ENCODE measurements at regions not wholly inside any gene's neighbourhood (a gene's known extent, or its start where the extent isn't known, plus 50 kb on each side); places are given as distances from the start of the nearest gene placed in this dataset.

GRCh38 chr3:28703843-28704242 lies 355.2 kb upstream of the AZI2 start:
- no peak for DNase-seq (ENCODE audit: low read depth in 2 of 2)
- Histone ChIP-seq H2AFZ (ENCODE audit: low read length) (no peak overlapping the region), H3K4me3 (replicated peaks in 1 of 4; ENCODE audit: control extremely low read depth in 1 of 4, insufficient read depth in 1 of 4, low read depth in 3 of 4, low read length in 4 of 4) (no peak overlapping the region), H3K27me3 (ENCODE audit: control insufficient read depth, insufficient read depth, low read length) (no peaks in the 10 kb centered on the region), H3K36me3 (ENCODE audit: control insufficient read depth, insufficient read depth, low read length) (no peaks in the 10 kb centered on the region), H3K27ac (ENCODE audit: insufficient read depth, low read length) (no peak overlapping the region), H3K4me1 (ENCODE audit: control insufficient read depth, extremely low read depth, insufficient read depth, low read length) (no peaks in the 10 kb centered on the region), H3K9ac (ENCODE audit: insufficient read depth, low read length) (no peak overlapping the region), H4K20me1 (ENCODE audit: control insufficient read depth, extremely low read depth, insufficient read depth, low read length) (no peaks in the 10 kb centered on the region), H3K4me2 (ENCODE audit: extremely low read depth, insufficient read depth, low read length) (no peak overlapping the region), H3K9me3 (ENCODE audit: control insufficient read depth, insufficient read depth, low read depth, low read length) (no peaks in the 10 kb centered on the region), H3K79me2 (ENCODE audit: control insufficient read depth, insufficient read depth, low read length) (no peaks in the 10 kb centered on the region)
- TF ChIP-seq, protein P1, sequence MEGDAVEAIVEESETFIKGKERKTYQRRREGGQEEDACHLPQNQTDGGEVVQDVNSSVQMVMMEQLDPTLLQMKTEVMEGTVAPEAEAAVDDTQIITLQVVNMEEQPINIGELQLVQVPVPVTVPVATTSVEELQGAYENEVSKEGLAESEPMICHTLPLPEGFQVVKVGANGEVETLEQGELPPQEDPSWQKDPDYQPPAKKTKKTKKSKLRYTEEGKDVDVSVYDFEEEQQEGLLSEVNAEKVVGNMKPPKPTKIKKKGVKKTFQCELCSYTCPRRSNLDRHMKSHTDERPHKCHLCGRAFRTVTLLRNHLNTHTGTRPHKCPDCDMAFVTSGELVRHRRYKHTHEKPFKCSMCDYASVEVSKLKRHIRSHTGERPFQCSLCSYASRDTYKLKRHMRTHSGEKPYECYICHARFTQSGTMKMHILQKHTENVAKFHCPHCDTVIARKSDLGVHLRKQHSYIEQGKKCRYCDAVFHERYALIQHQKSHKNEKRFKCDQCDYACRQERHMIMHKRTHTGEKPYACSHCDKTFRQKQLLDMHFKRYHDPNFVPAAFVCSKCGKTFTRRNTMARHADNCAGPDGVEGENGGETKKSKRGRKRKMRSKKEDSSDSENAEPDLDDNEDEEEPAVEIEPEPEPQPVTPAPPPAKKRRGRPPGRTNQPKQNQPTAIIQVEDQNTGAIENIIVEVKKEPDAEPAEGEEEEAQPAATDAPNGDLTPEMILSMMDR (conservative IDR thresholded peaks at IDR 0.05 in 1 of 2, IDR thresholded peaks at IDR 0.05 in 1 of 2; ENCODE audit: low read depth in 1 of 2, low read length in 2 of 2) = no peak
- no peak for TF ChIP-seq EZH2 (IDR thresholded peaks at IDR 0.05; ENCODE audit: low read length, missing control alignments)

DNA sequence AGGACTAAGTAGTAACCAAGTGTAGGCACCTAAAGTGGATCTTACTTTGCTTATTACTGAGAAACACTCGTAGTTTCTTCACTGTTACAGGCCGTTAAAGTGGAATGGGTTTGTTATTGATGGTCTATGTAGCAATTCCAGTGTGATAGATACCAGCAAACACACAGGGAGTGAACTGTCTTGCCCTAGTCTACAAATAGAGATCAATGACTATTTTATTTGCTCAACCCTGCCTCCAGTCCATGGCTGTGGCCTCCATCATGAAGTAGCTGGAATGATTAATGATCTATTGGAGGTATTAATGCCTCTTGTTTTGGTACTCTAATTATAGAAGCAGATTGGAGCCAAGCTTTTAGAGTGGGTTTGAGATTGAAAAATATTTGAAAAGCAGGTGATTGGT lies 362.7 kb upstream of the AZI2 start:
- H3K4me2 ChIP-seq (ENCODE audit: extremely low read depth, insufficient read depth, low read length) = no peak overlapping the region
- no peak overlapping the region for H3K27ac ChIP-seq (ENCODE audit: insufficient read depth, low read length)
- no peaks in the 10 kb centered on the region for H3K9me3 ChIP-seq (ENCODE audit: control insufficient read depth, insufficient read depth, low read depth, low read length)
- H3K9ac ChIP-seq (ENCODE audit: insufficient read depth, low read length) = no peak overlapping the region
- no peak for DNase-seq (ENCODE audit: low read depth in 2 of 2)
- H4K20me1 ChIP-seq (ENCODE audit: control insufficient read depth, extremely low read depth, insufficient read depth, low read length) = no peaks in the 10 kb centered on the region
- no peaks in the 10 kb centered on the region for H3K79me2 ChIP-seq (ENCODE audit: control insufficient read depth, insufficient read depth, low read length)
- no peaks in the 10 kb centered on the region for H3K27me3 ChIP-seq (ENCODE audit: control insufficient read depth, insufficient read depth, low read length)
- no peak overlapping the region for H2AFZ ChIP-seq (ENCODE audit: low read length)
- TF ChIP-seq, protein P1 (conservative IDR thresholded peaks at IDR 0.05 in 1 of 2, IDR thresholded peaks at IDR 0.05 in 1 of 2; ENCODE audit: low read depth in 1 of 2, low read length in 2 of 2) = no peak
- TF ChIP-seq EZH2 (IDR thresholded peaks at IDR 0.05; ENCODE audit: low read length, missing control alignments) = no peak
- H3K36me3 ChIP-seq (ENCODE audit: control insufficient read depth, insufficient read depth, low read length) = no peaks in the 10 kb centered on the region
- H3K4me3 ChIP-seq (replicated peaks in 1 of 4; ENCODE audit: control extremely low read depth in 1 of 4, insufficient read depth in 1 of 4, low read depth in 3 of 4, low read length in 4 of 4) = no peak overlapping the region
- no peaks in the 10 kb centered on the region for H3K4me1 ChIP-seq (ENCODE audit: control insufficient read depth, extremely low read depth, insufficient read depth, low read length)

GRCh38 chr3:28716939-28717338 lies 368.3 kb upstream of the AZI2 start:
- TF ChIP-seq EZH2 (IDR thresholded peaks at IDR 0.05; ENCODE audit: low read length, missing control alignments) = no peak
- TF ChIP-seq, protein P1 (conservative IDR thresholded peaks at IDR 0.05 in 1 of 2, IDR thresholded peaks at IDR 0.05 in 1 of 2; ENCODE audit: low read depth in 1 of 2, low read length in 2 of 2) = no peak
- H3K27ac ChIP-seq (ENCODE audit: insufficient read depth, low read length) = no peak overlapping the region
- H3K27me3 ChIP-seq (ENCODE audit: control insufficient read depth, insufficient read depth, low read length) = no peaks in the 10 kb centered on the region
- H2AFZ ChIP-seq (ENCODE audit: low read length) = no peak overlapping the region
- no peak for DNase-seq (ENCODE audit: low read depth in 2 of 2)
- H3K9ac ChIP-seq (ENCODE audit: insufficient read depth, low read length) = no peak overlapping the region
- H4K20me1 ChIP-seq (ENCODE audit: control insufficient read depth, extremely low read depth, insufficient read depth, low read length) = no peaks in the 10 kb centered on the region
- no peaks in the 10 kb centered on the region for H3K79me2 ChIP-seq (ENCODE audit: control insufficient read depth, insufficient read depth, low read length)
- no peak overlapping the region for H3K4me3 ChIP-seq (replicated peaks in 1 of 4; ENCODE audit: control extremely low read depth in 1 of 4, insufficient read depth in 1 of 4, low read depth in 3 of 4, low read length in 4 of 4)
- H3K36me3 ChIP-seq (ENCODE audit: control insufficient read depth, insufficient read depth, low read length) = no peaks in the 10 kb centered on the region
- no peak overlapping the region for H3K4me2 ChIP-seq (ENCODE audit: extremely low read depth, insufficient read depth, low read length)
- no peaks in the 10 kb centered on the region for H3K4me1 ChIP-seq (ENCODE audit: control insufficient read depth, extremely low read depth, insufficient read depth, low read length)
- no peaks in the 10 kb centered on the region for H3K9me3 ChIP-seq (ENCODE audit: control insufficient read depth, insufficient read depth, low read depth, low read length)

All from fibroblast of lung (primary cell).